A673 (cell line): ENCODE measurements at regions not wholly inside any gene's neighbourhood (a gene's known extent, or its start where the extent isn't known, plus 50 kb on each side); places are given as distances from the start of the nearest gene placed in this dataset.

Source experiments
- EZH2 ChIP-seq: fragments of 200-600 bp; sonication (generic); IDR thresholded peaks from 2 replicates; pipeline ENCODE4 v1.6.1; 2017; ENCODE audit warnings: borderline replicate concordance, low read depth, mild to moderate bottlenecking, mixed read lengths, antibody characterized with exemption, low read length; ENCODE audit not compliant: poor library complexity, severe bottlenecking
- TF ChIP-seq, protein P1 (sequence below): fragments of 300-800, 200-600 bp; sonication (generic); conservative IDR thresholded peaks from 2 replicates; pipeline ENCODE4 v1.5.1; 2017; ENCODE audit warnings: low read depth, mild to moderate bottlenecking, antibody characterized with exemption, low read length, moderate library complexity, mixed read lengths

DNA sequence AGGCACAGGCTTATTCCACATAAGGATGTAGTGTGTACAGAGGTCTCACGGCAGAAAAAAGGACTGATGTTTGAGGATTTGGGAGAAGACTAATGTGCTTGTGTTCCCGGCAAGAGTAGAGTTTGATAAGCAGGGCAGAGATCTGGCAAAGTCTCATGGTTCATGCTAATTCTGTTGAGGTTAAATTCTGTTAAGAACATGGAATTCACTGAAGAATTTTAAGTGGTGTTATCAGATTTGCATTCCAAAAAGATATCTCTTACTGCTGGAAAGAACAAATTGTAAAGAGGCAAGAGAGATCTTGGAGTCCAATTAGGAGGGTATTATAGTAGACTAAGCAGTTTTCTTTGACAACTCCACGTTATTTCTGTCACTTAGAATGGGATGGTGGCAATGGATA lies 348.3 kb downstream of the TDRD3 start:
- TF ChIP-seq, protein P1, sequence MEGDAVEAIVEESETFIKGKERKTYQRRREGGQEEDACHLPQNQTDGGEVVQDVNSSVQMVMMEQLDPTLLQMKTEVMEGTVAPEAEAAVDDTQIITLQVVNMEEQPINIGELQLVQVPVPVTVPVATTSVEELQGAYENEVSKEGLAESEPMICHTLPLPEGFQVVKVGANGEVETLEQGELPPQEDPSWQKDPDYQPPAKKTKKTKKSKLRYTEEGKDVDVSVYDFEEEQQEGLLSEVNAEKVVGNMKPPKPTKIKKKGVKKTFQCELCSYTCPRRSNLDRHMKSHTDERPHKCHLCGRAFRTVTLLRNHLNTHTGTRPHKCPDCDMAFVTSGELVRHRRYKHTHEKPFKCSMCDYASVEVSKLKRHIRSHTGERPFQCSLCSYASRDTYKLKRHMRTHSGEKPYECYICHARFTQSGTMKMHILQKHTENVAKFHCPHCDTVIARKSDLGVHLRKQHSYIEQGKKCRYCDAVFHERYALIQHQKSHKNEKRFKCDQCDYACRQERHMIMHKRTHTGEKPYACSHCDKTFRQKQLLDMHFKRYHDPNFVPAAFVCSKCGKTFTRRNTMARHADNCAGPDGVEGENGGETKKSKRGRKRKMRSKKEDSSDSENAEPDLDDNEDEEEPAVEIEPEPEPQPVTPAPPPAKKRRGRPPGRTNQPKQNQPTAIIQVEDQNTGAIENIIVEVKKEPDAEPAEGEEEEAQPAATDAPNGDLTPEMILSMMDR: no peak
- TF ChIP-seq EZH2: no peak
